ENCODE measurements at regions not wholly inside any gene's neighbourhood (a gene's known extent, or its start where the extent isn't known, plus 50 kb on each side); places are given as distances from the start of the nearest gene placed in this dataset.

DNA sequence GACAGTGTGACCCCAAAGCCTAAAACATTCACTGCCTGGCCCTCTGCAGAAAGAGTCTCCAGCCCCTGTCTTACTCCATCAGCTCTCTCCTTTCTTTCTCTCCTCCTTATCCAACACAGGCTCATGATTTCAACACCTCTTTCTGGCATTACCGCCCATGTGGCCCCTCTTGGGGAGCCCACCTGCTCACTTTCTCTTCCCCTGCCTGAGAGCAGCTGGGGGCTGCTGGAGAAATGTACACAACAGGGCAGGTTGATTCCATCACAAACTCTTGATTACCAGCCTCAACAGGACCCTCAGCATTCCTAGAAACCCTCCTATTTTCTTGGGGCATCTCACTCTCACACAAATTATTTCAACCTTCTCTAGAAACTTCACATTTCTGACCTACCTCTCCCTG, 98.3 kb downstream of the ABHD5 start:
- DNase-seq (ENCODE audit: low read depth), result no peak
- TF ChIP-seq, protein P1, sequence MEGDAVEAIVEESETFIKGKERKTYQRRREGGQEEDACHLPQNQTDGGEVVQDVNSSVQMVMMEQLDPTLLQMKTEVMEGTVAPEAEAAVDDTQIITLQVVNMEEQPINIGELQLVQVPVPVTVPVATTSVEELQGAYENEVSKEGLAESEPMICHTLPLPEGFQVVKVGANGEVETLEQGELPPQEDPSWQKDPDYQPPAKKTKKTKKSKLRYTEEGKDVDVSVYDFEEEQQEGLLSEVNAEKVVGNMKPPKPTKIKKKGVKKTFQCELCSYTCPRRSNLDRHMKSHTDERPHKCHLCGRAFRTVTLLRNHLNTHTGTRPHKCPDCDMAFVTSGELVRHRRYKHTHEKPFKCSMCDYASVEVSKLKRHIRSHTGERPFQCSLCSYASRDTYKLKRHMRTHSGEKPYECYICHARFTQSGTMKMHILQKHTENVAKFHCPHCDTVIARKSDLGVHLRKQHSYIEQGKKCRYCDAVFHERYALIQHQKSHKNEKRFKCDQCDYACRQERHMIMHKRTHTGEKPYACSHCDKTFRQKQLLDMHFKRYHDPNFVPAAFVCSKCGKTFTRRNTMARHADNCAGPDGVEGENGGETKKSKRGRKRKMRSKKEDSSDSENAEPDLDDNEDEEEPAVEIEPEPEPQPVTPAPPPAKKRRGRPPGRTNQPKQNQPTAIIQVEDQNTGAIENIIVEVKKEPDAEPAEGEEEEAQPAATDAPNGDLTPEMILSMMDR (conservative IDR thresholded peaks at IDR 0.05; ENCODE audit: control insufficient read depth, insufficient read depth, low read depth, low read length), result no peak
- no peak overlapping the region for H3K4me3 ChIP-seq (ENCODE audit: control insufficient read depth, low read depth, low read length)

DNA sequence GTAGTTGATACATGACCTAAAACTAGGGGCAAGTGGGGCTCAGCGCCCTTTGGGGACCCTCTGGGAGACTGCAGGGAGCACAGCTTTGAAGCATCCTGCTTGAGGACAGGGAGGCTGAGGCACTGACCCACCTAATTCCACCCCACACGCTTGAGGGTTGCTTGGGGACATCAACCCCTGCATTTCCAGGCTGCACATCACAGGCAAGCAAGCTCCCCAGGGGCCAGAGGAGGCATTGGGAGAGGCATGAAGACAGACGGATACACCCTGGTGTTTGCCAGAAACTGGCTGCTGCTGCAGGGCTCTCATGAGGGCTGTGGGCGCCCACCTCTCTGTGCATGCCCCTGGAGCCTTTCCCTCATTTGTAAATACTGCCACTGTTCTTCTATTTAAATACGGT, 99.3 kb downstream of the ABHD5 start:
- no peak for DNase-seq (ENCODE audit: low read depth)
- no peak overlapping the region for H3K4me3 ChIP-seq (ENCODE audit: control insufficient read depth, low read depth, low read length)
- TF ChIP-seq, protein P1 (conservative IDR thresholded peaks at IDR 0.05; ENCODE audit: control insufficient read depth, insufficient read depth, low read depth, low read length), result no peak

DNA sequence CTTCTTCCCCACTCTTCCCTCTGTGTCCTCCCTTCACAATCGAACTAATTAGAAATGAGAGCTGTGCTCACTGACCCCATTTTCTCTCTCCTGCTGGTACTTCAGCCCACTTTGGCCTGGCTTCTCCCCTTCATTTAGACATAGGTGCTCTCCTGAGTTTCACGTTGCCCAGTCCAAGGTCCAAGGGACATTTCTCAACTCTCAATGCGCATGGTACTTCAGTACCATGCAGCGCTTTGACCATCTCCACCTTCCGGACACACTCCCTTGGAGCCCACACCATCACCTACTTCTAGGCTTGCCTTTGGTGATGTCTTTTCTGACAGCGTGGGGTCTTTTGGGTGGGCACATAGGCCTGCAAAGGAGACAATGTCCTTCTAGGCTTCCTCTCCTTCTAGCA, 99.7 kb downstream of the ABHD5 start:
- DNase-seq (ENCODE audit: low read depth), result no peak
- TF ChIP-seq, protein P1 (conservative IDR thresholded peaks at IDR 0.05; ENCODE audit: control insufficient read depth, insufficient read depth, low read depth, low read length), result no peak
- no peak overlapping the region for H3K4me3 ChIP-seq (ENCODE audit: control insufficient read depth, low read depth, low read length)

DNA sequence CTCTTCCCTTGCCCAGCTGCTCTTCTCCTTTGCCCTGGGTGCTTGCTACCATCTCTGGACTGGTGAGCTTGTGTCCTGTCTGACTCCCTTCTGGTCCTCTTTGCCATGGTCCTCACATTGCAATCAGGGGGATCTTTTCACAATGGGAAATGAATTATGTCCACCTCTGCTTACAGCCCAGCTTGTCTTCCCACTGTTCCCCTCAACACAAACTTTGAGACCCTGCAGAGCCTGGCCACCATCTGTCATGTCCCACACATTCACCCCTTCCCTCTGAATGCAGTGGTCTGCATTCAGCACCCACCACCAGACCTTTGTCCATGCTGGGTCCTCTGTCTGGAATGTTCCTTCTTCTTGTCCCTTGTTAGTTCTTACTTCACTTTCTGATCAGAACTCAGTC, 100.5 kb downstream of the ABHD5 start:
- TF ChIP-seq, protein P1 (conservative IDR thresholded peaks at IDR 0.05; ENCODE audit: control insufficient read depth, insufficient read depth, low read depth, low read length), result no peak
- DNase-seq (ENCODE audit: low read depth), result no peak
- no peak overlapping the region for H3K4me3 ChIP-seq (ENCODE audit: control insufficient read depth, low read depth, low read length)

DNA sequence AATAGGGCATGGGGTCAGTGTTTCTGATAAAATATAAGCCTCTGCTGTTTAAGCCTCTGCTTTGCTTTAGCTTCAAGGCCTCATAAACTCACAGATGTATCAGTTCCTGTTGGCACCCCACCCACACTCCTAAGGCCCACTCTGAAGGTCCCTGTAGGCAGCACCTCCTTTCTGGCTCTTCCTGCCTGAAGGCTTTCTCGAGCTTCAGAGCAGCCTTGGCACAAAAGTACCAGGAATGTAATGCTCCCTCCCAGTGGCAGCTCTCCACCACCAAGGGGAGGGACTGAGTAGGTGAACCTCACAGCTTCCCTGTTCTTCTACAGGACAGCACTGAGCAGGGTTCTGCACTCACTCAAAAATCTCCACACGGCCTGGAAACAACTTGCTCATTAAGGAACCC, 102.2 kb downstream of the ABHD5 start:
- DNase-seq (ENCODE audit: low read depth), result no peak
- H3K4me3 ChIP-seq (ENCODE audit: control insufficient read depth, low read depth, low read length), result no peak overlapping the region
- TF ChIP-seq, protein P1 (conservative IDR thresholded peaks at IDR 0.05; ENCODE audit: control insufficient read depth, insufficient read depth, low read depth, low read length), result no peak

DNA sequence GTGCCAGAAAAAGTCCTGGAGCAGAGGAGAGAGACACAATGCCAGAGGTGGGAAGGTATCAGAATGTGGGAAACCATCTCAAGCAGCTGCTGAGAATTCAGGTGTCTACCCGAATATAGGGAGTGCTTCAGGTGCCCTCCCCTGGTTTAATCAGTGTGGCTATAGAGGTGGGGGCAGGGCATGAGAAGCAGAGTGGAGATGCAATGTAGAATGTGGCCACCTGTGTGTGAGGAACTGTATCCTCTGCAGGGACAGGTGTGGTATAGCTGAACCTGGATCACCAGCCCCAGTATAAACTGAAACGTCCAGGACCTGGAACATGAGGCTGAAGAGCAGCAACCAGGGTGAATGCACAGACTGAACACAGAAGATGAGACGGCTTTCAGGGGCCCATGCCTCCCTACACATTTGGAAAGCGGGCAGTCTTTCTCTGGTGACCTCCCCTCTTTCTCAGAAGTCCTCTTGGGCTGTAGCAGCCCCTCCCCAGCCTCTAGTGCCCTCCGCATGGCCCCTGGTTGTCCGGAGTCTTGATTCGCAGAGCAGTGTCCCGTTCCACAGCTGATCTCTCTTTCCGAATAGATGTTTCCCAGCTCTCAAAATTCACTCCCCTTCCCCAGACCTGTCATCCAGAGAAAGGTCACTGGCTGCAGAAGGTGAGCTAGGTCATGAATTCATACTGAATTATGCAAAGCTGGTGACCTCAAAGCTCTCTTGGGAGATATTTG, 103.1 kb downstream of the ABHD5 start:
- no peak overlapping the region for H3K4me3 ChIP-seq (ENCODE audit: control insufficient read depth, low read depth, low read length)
- DNase-seq (ENCODE audit: low read depth), result no peak
- TF ChIP-seq, protein P1 (conservative IDR thresholded peaks at IDR 0.05; ENCODE audit: control insufficient read depth, insufficient read depth, low read depth, low read length), result no peak

DNA sequence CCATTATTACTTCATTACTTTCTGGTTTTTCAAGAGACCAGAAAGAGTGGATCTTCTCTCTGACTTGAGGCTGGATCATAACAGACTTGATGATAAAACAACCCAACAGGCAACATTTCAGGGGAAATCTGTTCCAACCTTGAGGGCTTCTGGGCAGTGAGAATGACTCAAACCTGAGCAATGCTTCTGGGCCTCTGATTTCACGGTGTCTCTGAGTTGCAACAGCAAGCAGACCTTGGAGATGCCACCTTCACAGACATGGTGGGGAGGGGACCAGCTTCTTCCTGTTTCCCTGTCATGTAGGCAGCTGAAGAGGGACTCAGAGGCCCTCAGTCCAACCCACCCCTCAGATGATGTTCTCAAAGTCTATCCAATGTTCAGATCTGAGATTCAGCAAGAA, 104.0 kb downstream of the ABHD5 start:
- no peak overlapping the region for H3K4me3 ChIP-seq (ENCODE audit: control insufficient read depth, low read depth, low read length)
- DNase-seq (ENCODE audit: low read depth), result peak; percentile 68
- TF ChIP-seq, protein P1 (conservative IDR thresholded peaks at IDR 0.05; ENCODE audit: control insufficient read depth, insufficient read depth, low read depth, low read length), result no peak
